ENCODE measurements at regions not wholly inside any gene's neighbourhood (a gene's known extent, or its start where the extent isn't known, plus 50 kb on each side); places are given as distances from the start of the nearest gene placed in this dataset.

DNA sequence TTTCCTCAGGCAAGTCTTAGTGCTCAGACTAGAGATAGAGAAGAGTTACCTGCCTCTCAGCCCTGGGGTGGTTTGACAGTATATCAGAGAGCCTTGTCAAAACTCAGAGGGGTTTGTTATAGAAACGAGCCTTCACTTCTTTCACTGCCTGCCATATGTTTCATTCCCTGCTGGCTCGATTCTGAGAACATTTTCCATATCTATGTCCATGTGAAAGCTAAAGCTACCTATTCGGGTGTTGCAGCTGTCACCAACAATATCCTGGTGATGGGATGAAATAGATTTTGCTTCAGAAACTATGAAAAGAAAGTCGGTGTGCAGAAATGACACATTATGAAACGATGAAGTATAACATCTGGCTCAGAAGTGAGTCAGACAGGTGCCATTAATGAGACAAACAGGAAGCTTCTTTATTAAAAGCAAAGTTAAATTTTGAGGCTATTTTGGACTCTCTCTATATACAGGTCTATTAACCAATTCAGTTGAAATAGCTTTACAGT, 56.1 kb upstream of the TANK start:
- H3K4me1 ChIP-seq (ENCODE audit: insufficient read depth, low read length, poor library complexity, severe bottlenecking) = peaks cover 25% of the 10 kb centered on the region
- TF ChIP-seq, protein P1, sequence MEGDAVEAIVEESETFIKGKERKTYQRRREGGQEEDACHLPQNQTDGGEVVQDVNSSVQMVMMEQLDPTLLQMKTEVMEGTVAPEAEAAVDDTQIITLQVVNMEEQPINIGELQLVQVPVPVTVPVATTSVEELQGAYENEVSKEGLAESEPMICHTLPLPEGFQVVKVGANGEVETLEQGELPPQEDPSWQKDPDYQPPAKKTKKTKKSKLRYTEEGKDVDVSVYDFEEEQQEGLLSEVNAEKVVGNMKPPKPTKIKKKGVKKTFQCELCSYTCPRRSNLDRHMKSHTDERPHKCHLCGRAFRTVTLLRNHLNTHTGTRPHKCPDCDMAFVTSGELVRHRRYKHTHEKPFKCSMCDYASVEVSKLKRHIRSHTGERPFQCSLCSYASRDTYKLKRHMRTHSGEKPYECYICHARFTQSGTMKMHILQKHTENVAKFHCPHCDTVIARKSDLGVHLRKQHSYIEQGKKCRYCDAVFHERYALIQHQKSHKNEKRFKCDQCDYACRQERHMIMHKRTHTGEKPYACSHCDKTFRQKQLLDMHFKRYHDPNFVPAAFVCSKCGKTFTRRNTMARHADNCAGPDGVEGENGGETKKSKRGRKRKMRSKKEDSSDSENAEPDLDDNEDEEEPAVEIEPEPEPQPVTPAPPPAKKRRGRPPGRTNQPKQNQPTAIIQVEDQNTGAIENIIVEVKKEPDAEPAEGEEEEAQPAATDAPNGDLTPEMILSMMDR (conservative IDR thresholded peaks at IDR 0.05; ENCODE audit: low read length) = no peak
- TF ChIP-seq EZH2phosphoT487 (IDR thresholded peaks at IDR 0.05; ENCODE audit: borderline replicate concordance) = no peak

DNA sequence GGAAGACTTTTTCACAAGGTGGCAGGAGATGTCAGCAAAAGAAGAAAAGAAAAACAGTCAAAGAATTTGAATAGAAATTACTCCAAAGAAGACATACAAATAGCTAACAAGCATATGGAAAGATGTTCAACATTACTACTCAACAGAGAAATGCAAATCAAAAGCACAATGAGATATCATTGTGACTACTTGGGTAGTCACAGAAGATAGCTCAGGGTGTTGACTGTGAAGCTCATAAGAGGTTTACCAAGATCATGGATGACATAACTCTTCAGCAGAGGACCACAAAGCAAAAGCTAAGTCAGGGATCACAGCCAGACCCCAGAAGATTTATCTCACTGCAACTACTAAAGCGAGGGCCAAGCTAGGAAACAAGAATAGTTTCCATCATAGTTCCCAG, 53.0 kb upstream of the TANK start:
- Histone ChIP-seq H3K9ac (ENCODE audit: low read depth, low read length, poor library complexity, severe bottlenecking) (no peak overlapping the region), H3K79me2 (ENCODE audit: insufficient read depth, low read length) (no peaks in the 10 kb centered on the region), H3K27me3 (ENCODE audit: insufficient read depth, low read length, poor library complexity, severe bottlenecking) (no peaks in the 10 kb centered on the region), H3K9me3 (ENCODE audit: insufficient read depth, low read depth, low read length) (no peaks in the 10 kb centered on the region), H3K4me1 (ENCODE audit: insufficient read depth, low read length, poor library complexity, severe bottlenecking) (peaks cover 7% of the 10 kb centered on the region), H4K20me1 (ENCODE audit: insufficient read depth, low read length, poor library complexity, severe bottlenecking) (no peaks in the 10 kb centered on the region), H3K9me2 (replicated peaks; ENCODE audit: low read depth, low read length) (no peaks in the 10 kb centered on the region), H3F3A (ENCODE audit: low read depth) (no peaks in the 10 kb centered on the region), H3K36me3 (ENCODE audit: insufficient read depth, low read length) (no peaks in the 10 kb centered on the region), H3K4me2 (ENCODE audit: low read depth, low read length, poor library complexity, severe bottlenecking) (no peak overlapping the region), H3K4me3 (ENCODE audit: low read length, poor library complexity, severe bottlenecking) (no peak overlapping the region), H2AFZ (ENCODE audit: low read length) (no peak overlapping the region)
- TF ChIP-seq, protein P1 (conservative IDR thresholded peaks at IDR 0.05; ENCODE audit: low read length) = no peak
- TF ChIP-seq EZH2phosphoT487 (IDR thresholded peaks at IDR 0.05; ENCODE audit: borderline replicate concordance) = no peak

More for the DNA sequence above, 56.1 kb upstream of the TANK start:
- H3K9ac ChIP-seq (ENCODE audit: low read depth, low read length, poor library complexity, severe bottlenecking) = no peak overlapping the region
- no peaks in the 10 kb centered on the region for H4K20me1 ChIP-seq (ENCODE audit: insufficient read depth, low read length, poor library complexity, severe bottlenecking)
- no peaks in the 10 kb centered on the region for H3K9me3 ChIP-seq (ENCODE audit: insufficient read depth, low read depth, low read length)
- H3K79me2 ChIP-seq (ENCODE audit: insufficient read depth, low read length) = no peaks in the 10 kb centered on the region
- H3K4me3 ChIP-seq (ENCODE audit: low read length, poor library complexity, severe bottlenecking) = no peak overlapping the region
- H3K4me2 ChIP-seq (ENCODE audit: low read depth, low read length, poor library complexity, severe bottlenecking) = no peak overlapping the region
- no peaks in the 10 kb centered on the region for H3K36me3 ChIP-seq (ENCODE audit: insufficient read depth, low read length)
- no peaks in the 10 kb centered on the region for H3K9me2 ChIP-seq (replicated peaks; ENCODE audit: low read depth, low read length)
- no peak overlapping the region for H2AFZ ChIP-seq (ENCODE audit: low read length)
- no peaks in the 10 kb centered on the region for H3F3A ChIP-seq (ENCODE audit: low read depth)
- H3K27me3 ChIP-seq (ENCODE audit: insufficient read depth, low read length, poor library complexity, severe bottlenecking) = no peaks in the 10 kb centered on the region

All from Loucy (cell line).